ENCODE measurements at regions not wholly inside any gene's neighbourhood (a gene's known extent, or its start where the extent isn't known, plus 50 kb on each side); places are given as distances from the start of the nearest gene placed in this dataset.

GRCh38 chr1:213666113-213666512, 321.7 kb upstream of the PROX1 start:
- Mint-ChIP-seq H3K27ac (no peak overlapping the region), H3K9me3 (no peaks in the 10 kb centered on the region), H3K4me1 (ENCODE audit: low read depth) (no peaks in the 10 kb centered on the region), H3K4me3 (no peak overlapping the region), H3K36me3 (ENCODE audit: low read depth) (no peaks in the 10 kb centered on the region), H3K27me3 (ENCODE audit: insufficient read depth) (peaks cover 3% of the 10 kb centered on the region)
- intact Hi-C loops (cut with micrococcal nuclease): no loop called here
- no peak for DNase-seq (ENCODE audit: low spot score)

- Mint-ChIP-seq H3K36me3 (ENCODE audit: low read depth) (no peaks in the 10 kb centered on the region), H3K9me3 (no peaks in the 10 kb centered on the region), H3K27me3 (ENCODE audit: insufficient read depth) (peaks cover 3% of the 10 kb centered on the region), H3K4me3 (no peak overlapping the region), H3K27ac (no peak overlapping the region), H3K4me1 (ENCODE audit: low read depth) (no peaks in the 10 kb centered on the region)
- DNase-seq (ENCODE audit: low spot score): no peak
- intact Hi-C loops (cut with micrococcal nuclease): no loop called here
Measured at GRCh38 chr1:213666922-213667321, 320.9 kb upstream of the PROX1 start.

- intact Hi-C loops (cut with micrococcal nuclease): no loop called here
- no peak overlapping the region for H3K4me3 Mint-ChIP-seq
- no peak for DNase-seq (ENCODE audit: low spot score)
- no peaks in the 10 kb centered on the region for H3K27me3 Mint-ChIP-seq (ENCODE audit: insufficient read depth)
- no peaks in the 10 kb centered on the region for H3K36me3 Mint-ChIP-seq (ENCODE audit: low read depth)
- H3K4me1 Mint-ChIP-seq (ENCODE audit: low read depth): no peaks in the 10 kb centered on the region
- H3K9me3 Mint-ChIP-seq: no peaks in the 10 kb centered on the region
- H3K27ac Mint-ChIP-seq: no peak overlapping the region
Measured at GRCh38 chr1:213669512-213669911, 318.3 kb upstream of the PROX1 start.

DNA sequence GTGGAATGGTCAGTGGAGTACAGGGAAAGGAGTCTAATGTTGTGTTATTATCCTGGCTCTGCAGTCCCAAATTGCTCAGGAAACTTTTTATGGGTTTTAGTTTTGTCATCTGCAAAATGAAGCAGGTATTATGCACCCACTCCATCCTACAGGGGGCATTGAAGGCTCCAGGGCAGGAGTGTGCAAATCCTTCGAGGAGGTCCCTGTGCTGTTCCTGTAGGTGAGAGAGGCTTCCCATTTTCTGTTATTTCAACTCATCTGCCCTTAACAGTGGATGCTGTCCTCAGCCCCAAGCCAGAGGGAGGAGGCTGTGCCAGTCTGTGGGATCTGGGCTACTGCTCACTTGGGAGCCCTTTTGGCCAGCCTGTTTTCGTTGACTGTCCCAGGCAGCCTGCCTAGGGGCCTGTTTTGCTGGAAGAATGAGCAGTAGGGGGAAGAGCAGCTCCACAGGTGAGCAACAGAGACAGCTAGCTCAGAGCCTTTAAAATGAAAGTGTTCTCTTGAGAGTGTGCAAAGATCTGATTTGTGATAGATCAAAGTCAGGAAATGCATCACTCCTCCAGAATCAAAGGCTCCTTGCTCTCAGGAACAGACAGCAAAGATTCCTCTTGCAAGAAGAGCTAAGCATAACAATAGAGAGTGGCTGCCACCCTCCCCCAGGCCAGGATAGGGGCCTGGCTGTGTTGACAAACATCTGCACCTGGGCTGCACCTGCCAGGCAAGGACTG, 317.6 kb upstream of the PROX1 start:
- H3K27me3 Mint-ChIP-seq (ENCODE audit: insufficient read depth): peaks cover 1% of the 10 kb centered on the region
- DNase-seq (ENCODE audit: low spot score): no peak
- H3K4me1 Mint-ChIP-seq (ENCODE audit: low read depth): no peaks in the 10 kb centered on the region
- intact Hi-C loops (cut with micrococcal nuclease): no loop called here
- no peak overlapping the region for H3K27ac Mint-ChIP-seq
- no peaks in the 10 kb centered on the region for H3K36me3 Mint-ChIP-seq (ENCODE audit: low read depth)
- no peak overlapping the region for H3K4me3 Mint-ChIP-seq
- H3K9me3 Mint-ChIP-seq: no peaks in the 10 kb centered on the region

- Mint-ChIP-seq H3K36me3 (ENCODE audit: low read depth) (no peaks in the 10 kb centered on the region), H3K4me3 (no peak overlapping the region), H3K27me3 (ENCODE audit: insufficient read depth) (peaks cover 2% of the 10 kb centered on the region), H3K4me1 (ENCODE audit: low read depth) (no peaks in the 10 kb centered on the region), H3K27ac (no peak overlapping the region), H3K9me3 (no peaks in the 10 kb centered on the region)
- intact Hi-C loops (cut with micrococcal nuclease): no loop called here
- DNase-seq (ENCODE audit: low spot score): no peak
Measured at GRCh38 chr1:213670692-213671023, 317.1 kb upstream of the PROX1 start.

- no peak for DNase-seq (ENCODE audit: low spot score)
- no peaks in the 10 kb centered on the region for H3K4me1 Mint-ChIP-seq (ENCODE audit: low read depth)
- H3K4me3 Mint-ChIP-seq: no peak overlapping the region
- no peaks in the 10 kb centered on the region for H3K36me3 Mint-ChIP-seq (ENCODE audit: low read depth)
- no peaks in the 10 kb centered on the region for H3K9me3 Mint-ChIP-seq
- intact Hi-C loops (cut with micrococcal nuclease): no loop called here
- peaks cover 2% of the 10 kb centered on the region for H3K27me3 Mint-ChIP-seq (ENCODE audit: insufficient read depth)
- no peak overlapping the region for H3K27ac Mint-ChIP-seq
Measured at GRCh38 chr1:213675043-213675442, 312.7 kb upstream of the PROX1 start.

- DNase-seq (ENCODE audit: low spot score): no peak
- no peaks in the 10 kb centered on the region for H3K9me3 Mint-ChIP-seq
- H3K27me3 Mint-ChIP-seq (ENCODE audit: insufficient read depth): peaks cover 2% of the 10 kb centered on the region
- no peaks in the 10 kb centered on the region for H3K36me3 Mint-ChIP-seq (ENCODE audit: low read depth)
- intact Hi-C loops (cut with micrococcal nuclease): no loop called here
- H3K4me1 Mint-ChIP-seq (ENCODE audit: low read depth): no peaks in the 10 kb centered on the region
- H3K27ac Mint-ChIP-seq: no peak overlapping the region
- no peak overlapping the region for H3K4me3 Mint-ChIP-seq
Measured at GRCh38 chr1:213676736-213677135, 311.0 kb upstream of the PROX1 start.

DNA sequence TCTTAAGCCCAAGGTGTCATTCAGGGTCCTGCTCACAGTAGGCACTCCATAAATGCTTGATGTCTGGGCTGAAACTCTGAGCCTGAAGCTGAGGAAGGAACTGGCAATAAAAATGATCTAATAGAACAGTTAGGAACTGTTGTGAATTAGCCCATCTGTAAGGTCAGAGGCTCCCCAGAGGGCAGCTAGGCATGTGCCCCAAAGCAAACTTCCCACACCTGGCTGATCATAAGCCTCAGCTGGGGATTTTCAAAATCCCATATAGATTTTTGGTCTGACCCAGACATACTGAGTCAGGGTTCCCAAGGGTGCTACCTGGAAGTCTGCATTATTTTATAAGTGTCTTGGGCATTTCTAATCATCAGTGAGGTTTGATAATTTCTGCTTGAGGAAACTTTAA, 309.4 kb upstream of the PROX1 start:
- no peak for DNase-seq (ENCODE audit: low spot score)
- intact Hi-C loops (cut with micrococcal nuclease): no loop called here
- H3K27ac Mint-ChIP-seq: no peak overlapping the region

DNA sequence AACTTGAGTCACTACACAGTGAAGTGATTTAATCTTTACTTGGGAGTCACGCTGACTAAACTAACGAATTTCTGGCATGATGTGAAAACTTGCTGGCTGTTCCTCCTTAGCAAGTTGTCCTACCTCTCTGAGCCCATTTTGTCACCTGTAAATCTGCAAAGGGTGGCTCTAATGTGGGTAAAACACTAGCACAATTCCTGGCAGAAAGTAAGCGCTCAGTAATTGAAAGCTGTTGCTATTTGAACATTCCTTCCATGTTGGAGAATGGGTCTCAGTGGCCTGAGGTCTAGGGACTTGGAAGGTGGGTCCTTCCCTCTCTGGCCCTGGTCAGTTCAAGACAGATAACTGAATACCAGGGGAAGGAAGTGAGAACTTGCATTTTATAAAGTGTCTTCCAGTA, 309.0 kb upstream of the PROX1 start:
- Mint-ChIP-seq H3K4me1 (ENCODE audit: low read depth) (no peaks in the 10 kb centered on the region), H3K36me3 (ENCODE audit: low read depth) (no peaks in the 10 kb centered on the region), H3K4me3 (no peak overlapping the region), H3K27me3 (ENCODE audit: insufficient read depth) (peaks cover 2% of the 10 kb centered on the region), H3K9me3 (no peaks in the 10 kb centered on the region), H3K27ac (no peak overlapping the region)
- no peak for DNase-seq (ENCODE audit: low spot score)
- intact Hi-C loops (cut with micrococcal nuclease): no loop called here

More for the DNA sequence above, 309.4 kb upstream of the PROX1 start:
- Mint-ChIP-seq H3K9me3 (no peaks in the 10 kb centered on the region), H3K27me3 (ENCODE audit: insufficient read depth) (peaks cover 2% of the 10 kb centered on the region), H3K4me1 (ENCODE audit: low read depth) (no peaks in the 10 kb centered on the region), H3K36me3 (ENCODE audit: low read depth) (no peaks in the 10 kb centered on the region), H3K4me3 (no peak overlapping the region)

DNA sequence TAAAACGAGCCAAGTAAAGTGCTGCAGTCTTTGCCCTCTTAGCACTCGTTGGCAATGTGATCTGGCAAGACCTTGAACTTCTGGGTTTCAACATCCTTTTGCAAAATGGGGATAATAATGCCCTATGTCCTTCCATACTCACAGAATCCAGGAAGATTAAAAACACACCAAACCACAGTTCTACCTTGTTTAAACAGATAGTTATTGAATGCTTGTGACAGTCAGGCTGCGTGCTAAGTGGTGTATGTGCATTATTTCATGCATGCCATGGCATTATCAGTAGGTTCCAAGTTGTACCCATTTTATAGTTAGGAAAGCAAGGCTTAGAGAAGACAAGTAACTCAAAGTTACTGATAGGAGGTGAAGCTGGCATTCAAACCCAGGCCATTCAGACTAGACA, 308.6 kb upstream of the PROX1 start:
- DNase-seq (ENCODE audit: low spot score): no peak
- peaks cover 2% of the 10 kb centered on the region for H3K27me3 Mint-ChIP-seq (ENCODE audit: insufficient read depth)
- intact Hi-C loops (cut with micrococcal nuclease): no loop called here
- no peaks in the 10 kb centered on the region for H3K4me1 Mint-ChIP-seq (ENCODE audit: low read depth)
- no peak overlapping the region for H3K27ac Mint-ChIP-seq
- H3K9me3 Mint-ChIP-seq: no peaks in the 10 kb centered on the region
- H3K4me3 Mint-ChIP-seq: no peak overlapping the region
- H3K36me3 Mint-ChIP-seq (ENCODE audit: low read depth): no peaks in the 10 kb centered on the region

DNA sequence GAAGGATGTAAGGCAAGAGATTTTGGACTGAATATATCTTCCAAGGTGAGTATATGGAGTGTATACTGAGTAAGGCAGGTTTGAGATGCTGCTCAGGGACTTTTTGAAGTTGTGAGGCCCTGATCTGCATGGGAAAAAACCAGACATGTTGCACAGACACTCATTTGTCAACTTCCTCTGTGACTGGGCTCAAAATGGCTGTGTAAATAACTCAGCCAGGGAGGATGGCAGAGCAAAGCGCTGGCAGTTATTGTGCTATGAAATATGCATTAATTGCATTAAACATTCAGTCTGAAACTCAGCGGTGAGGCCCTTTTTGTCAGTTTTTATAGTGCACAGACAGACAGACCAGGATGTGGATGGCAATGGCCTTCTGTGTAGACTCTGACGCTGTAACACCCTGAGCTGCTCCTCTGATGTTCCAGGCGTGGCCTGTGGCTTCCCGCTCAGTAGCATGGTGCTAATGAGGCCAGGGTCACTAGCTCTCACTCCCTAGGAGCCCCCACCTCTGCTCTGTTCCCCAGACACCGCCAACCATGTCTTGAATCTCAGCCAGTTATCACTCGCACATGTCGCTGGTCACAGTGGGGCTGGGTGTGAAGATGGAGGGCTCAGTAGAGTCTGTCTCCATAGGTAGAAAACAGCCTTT, 307.0 kb upstream of the PROX1 start:
- Mint-ChIP-seq H3K9me3 (no peaks in the 10 kb centered on the region), H3K36me3 (ENCODE audit: low read depth) (no peaks in the 10 kb centered on the region), H3K27ac (no peak overlapping the region), H3K4me1 (ENCODE audit: low read depth) (no peaks in the 10 kb centered on the region), H3K4me3 (no peak overlapping the region), H3K27me3 (ENCODE audit: insufficient read depth) (no peaks in the 10 kb centered on the region)
- intact Hi-C loops (cut with micrococcal nuclease): no loop called here
- DNase-seq (ENCODE audit: low spot score): no peak

- no peaks in the 10 kb centered on the region for H3K4me1 Mint-ChIP-seq (ENCODE audit: low read depth)
- H3K9me3 Mint-ChIP-seq: no peaks in the 10 kb centered on the region
- H3K27me3 Mint-ChIP-seq (ENCODE audit: insufficient read depth): no peaks in the 10 kb centered on the region
- no peak overlapping the region for H3K4me3 Mint-ChIP-seq
- no peak for DNase-seq (ENCODE audit: low spot score)
- H3K27ac Mint-ChIP-seq: no peak overlapping the region
- no peaks in the 10 kb centered on the region for H3K36me3 Mint-ChIP-seq (ENCODE audit: low read depth)
- intact Hi-C loops (cut with micrococcal nuclease): no loop called here
Measured at GRCh38 chr1:213681788-213682340, 305.9 kb upstream of the PROX1 start.

DNA sequence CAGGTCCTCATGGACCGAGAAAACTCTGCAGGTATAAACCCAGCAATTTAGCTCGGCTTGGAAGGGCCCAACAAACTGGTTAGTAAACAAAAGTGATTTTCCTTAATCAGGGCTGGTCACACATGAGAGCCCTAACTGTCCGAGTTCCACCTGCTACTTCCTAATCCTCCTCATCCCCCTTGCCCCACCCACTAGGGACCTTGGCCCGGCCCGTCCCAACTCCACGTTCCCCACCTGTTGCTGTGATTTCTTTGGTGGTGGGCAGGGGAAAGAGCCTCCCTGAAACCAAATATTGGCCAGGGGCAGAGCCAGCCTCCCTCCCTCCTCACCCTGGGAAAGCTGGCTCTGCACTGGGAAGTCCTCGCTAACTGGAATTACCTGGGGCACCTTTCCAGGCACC, 304.2 kb upstream of the PROX1 start:
- Mint-ChIP-seq H3K4me3 (no peak overlapping the region), H3K27ac (no peak overlapping the region), H3K9me3 (no peaks in the 10 kb centered on the region), H3K36me3 (ENCODE audit: low read depth) (no peaks in the 10 kb centered on the region), H3K4me1 (ENCODE audit: low read depth) (peaks cover 3% of the 10 kb centered on the region), H3K27me3 (ENCODE audit: insufficient read depth) (no peaks in the 10 kb centered on the region)
- no peak for DNase-seq (ENCODE audit: low spot score)
- intact Hi-C loops (cut with micrococcal nuclease): no loop called here
